ENCODE measurements at regions not wholly inside any gene's neighbourhood (a gene's known extent, or its start where the extent isn't known, plus 50 kb on each side); places are given as distances from the start of the nearest gene placed in this dataset.
A peak's percentile ranks its signal among the peaks of the same experiment; 100 is the strongest.

DNA sequence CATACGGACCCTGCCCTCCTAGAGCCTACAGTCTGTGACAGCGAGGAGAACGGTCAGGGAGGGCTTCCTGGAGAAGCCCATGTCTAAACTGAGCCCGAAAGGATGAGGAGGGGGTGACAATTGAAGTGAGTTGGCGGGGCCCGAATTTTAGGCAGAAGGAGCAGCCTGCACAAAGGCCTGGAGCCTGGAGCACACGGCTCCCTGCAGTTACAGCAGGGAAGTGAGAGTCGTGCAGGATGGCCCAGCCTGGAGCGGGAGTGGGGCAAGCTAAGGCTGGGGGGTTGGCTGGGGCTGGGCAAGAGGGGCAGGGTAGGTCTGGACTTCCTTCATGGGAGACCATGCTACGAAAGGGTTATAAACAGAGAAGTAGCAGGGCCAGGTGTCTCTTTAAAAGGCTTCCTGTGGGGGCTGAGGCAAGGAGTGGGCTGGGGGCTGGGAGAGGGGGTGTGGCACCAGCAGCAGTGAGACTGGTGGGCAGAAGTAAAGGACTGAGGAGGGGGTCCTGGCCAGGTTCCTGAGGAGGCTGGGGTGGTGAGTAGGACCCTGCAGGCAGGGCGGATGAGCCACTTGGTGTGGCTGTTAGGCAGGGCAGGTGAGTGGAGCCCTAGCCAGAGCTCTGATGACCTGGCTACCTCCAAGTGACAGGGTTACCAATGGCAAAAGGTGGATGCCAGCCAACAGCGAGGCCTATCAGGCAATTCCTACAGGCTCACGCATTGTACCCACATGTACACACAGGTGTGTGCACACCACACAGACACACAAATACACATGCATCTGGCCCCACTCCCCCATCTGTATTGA lies 119.2 kb downstream of the MRPL14 start:
- Histone ChIP-seq H2AK5ac (ENCODE audit: low read depth, low read length) (peak overlapping the region; percentile 22), H2BK120ac (ENCODE audit: low read depth, low read length) (peak overlapping the region; percentile 64), H3K36me3 (replicated peaks in 1 of 2; ENCODE audit: control insufficient read depth in 2 of 2, insufficient read depth in 2 of 2, low read length in 2 of 2) (no peaks in the 10 kb centered on the region), H3K27me3 (ENCODE audit: control insufficient read depth in 3 of 3, insufficient read depth in 3 of 3, low read depth in 1 of 3, low read length in 3 of 3) (peaks cover 0 to 84% (median 3%) of the 10 kb centered on the region in 3 experiments), H2BK15ac (ENCODE audit: low read length) (peak overlapping the region; percentile 49), H4K8ac (ENCODE audit: low read depth, low read length) (no peak overlapping the region), H3K14ac (ENCODE audit: low read length) (no peak overlapping the region), H3K4me3 (ENCODE audit: low read length in 2 of 2) (no peak overlapping the region), H2BK12ac (ENCODE audit: low read length) (no peak overlapping the region), H3K9me3 (replicated peaks in 1 of 2; ENCODE audit: control insufficient read depth in 2 of 2, insufficient read depth in 1 of 2, low read depth in 1 of 2, low read length in 2 of 2) (no peaks in the 10 kb centered on the region), H3K4me1 (ENCODE audit: control insufficient read depth in 2 of 2, insufficient read depth in 1 of 2, low read depth in 1 of 2, low read length in 2 of 2) (peaks cover 0 to 29% of the 10 kb centered on the region in 2 donors), H3K79me1 (ENCODE audit: low read depth, low read length) (no peaks in the 10 kb centered on the region), H3K9ac (ENCODE audit: low read depth, low read length, poor library complexity) (no peak overlapping the region), H3K23ac (ENCODE audit: low read depth, low read length, poor library complexity) (no peak overlapping the region), H2BK5ac (ENCODE audit: low read length) (no peak overlapping the region), H3K18ac (ENCODE audit: low read length) (peak overlapping the region; percentile 73), H4K91ac (ENCODE audit: low read depth, low read length, poor library complexity) (no peak overlapping the region), H3K4me2 (ENCODE audit: insufficient read depth, low read length, poor library complexity, severe bottlenecking) (no peak overlapping the region), H3K4ac (ENCODE audit: low read length) (no peak overlapping the region), H2AFZ (ENCODE audit: low read length) (no peak overlapping the region), H3K27ac (replicated peaks; ENCODE audit: low read length) (no peak overlapping the region)
- DNase-seq (ENCODE audit: low spot score): no peak
- WGBS, 2 donors (ENCODE audit: extremely low coverage in 2 of 2, insufficient read length in 2 of 2, insufficient replicate concordance in 1 of 2): no CpG with 5 or more reads among the region's 13 CpGs

DNA sequence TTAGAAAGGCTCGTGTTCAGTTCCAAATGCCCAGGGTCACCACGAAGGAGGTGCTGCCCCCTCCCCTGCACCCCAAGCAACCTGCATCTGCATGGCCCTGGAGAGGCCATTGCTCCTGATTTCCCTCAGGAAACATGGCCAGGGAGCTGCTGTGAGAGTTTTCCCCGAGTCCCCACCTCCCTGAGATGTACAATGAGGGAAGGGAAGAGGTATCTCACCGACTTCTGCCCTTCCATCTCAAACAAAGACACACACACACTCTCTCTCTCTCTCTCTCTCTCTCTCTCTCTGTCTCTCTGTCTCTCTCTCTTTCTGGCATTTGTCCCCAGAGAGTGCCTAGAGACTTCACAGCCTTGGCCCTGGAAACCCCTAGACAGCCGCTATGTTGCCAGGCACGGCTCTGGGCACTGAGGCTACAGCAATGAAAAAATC lies 120.4 kb downstream of the MRPL14 start:
- Histone ChIP-seq H3K4ac (ENCODE audit: low read length) (no peak overlapping the region), H2BK15ac (ENCODE audit: low read length) (no peak overlapping the region), H3K27ac (replicated peaks; ENCODE audit: low read length) (no peak overlapping the region), H3K4me1 (ENCODE audit: control insufficient read depth in 2 of 2, insufficient read depth in 1 of 2, low read depth in 1 of 2, low read length in 2 of 2) (peaks cover 0 to 32% of the 10 kb centered on the region in 2 donors), H3K79me1 (ENCODE audit: low read depth, low read length) (no peaks in the 10 kb centered on the region), H2BK5ac (ENCODE audit: low read length) (no peak overlapping the region), H3K14ac (ENCODE audit: low read length) (no peak overlapping the region), H4K8ac (ENCODE audit: low read depth, low read length) (no peak overlapping the region), H3K18ac (ENCODE audit: low read length) (no peak overlapping the region), H2AK5ac (ENCODE audit: low read depth, low read length) (no peak overlapping the region), H3K9ac (ENCODE audit: low read depth, low read length, poor library complexity) (no peak overlapping the region), H3K9me3 (replicated peaks in 1 of 2; ENCODE audit: control insufficient read depth in 2 of 2, insufficient read depth in 1 of 2, low read depth in 1 of 2, low read length in 2 of 2) (no peaks in the 10 kb centered on the region), H2BK12ac (ENCODE audit: low read length) (no peak overlapping the region), H2AFZ (ENCODE audit: low read length) (no peak overlapping the region), H2BK120ac (ENCODE audit: low read depth, low read length) (no peak overlapping the region), H3K27me3 (ENCODE audit: control insufficient read depth in 3 of 3, insufficient read depth in 3 of 3, low read depth in 1 of 3, low read length in 3 of 3) (peaks cover 0 to 88% (median 4%) of the 10 kb centered on the region in 3 experiments), H3K23ac (ENCODE audit: low read depth, low read length, poor library complexity) (no peak overlapping the region), H4K91ac (ENCODE audit: low read depth, low read length, poor library complexity) (no peak overlapping the region), H3K36me3 (replicated peaks in 1 of 2; ENCODE audit: control insufficient read depth in 2 of 2, insufficient read depth in 2 of 2, low read length in 2 of 2) (no peaks in the 10 kb centered on the region), H3K4me3 (ENCODE audit: low read length in 2 of 2) (no peak overlapping the region), H3K4me2 (ENCODE audit: insufficient read depth, low read length, poor library complexity, severe bottlenecking) (no peak overlapping the region)
- WGBS, 2 donors (ENCODE audit: extremely low coverage in 2 of 2, insufficient read length in 2 of 2, insufficient replicate concordance in 1 of 2): no CpG with 5 or more reads among the region's 6 CpGs
- DNase-seq (ENCODE audit: low spot score): no peak

GRCh38 chr6:44006123-44006871 lies 121.0 kb downstream of the MRPL14 start:
- H2BK15ac ChIP-seq (ENCODE audit: low read length): no peak overlapping the region
- H3K4me2 ChIP-seq (ENCODE audit: insufficient read depth, low read length, poor library complexity, severe bottlenecking): no peak overlapping the region
- H3K9me3 ChIP-seq (replicated peaks in 1 of 2; ENCODE audit: control insufficient read depth in 2 of 2, insufficient read depth in 1 of 2, low read depth in 1 of 2, low read length in 2 of 2): peaks cover 0 to 4% of the 10 kb centered on the region in 2 donors
- no peak overlapping the region for H4K8ac ChIP-seq (ENCODE audit: low read depth, low read length)
- H3K4me3 ChIP-seq (ENCODE audit: low read length in 2 of 2): no peak overlapping the region
- H3K18ac ChIP-seq (ENCODE audit: low read length): peak overlapping the region; percentile 8
- H2BK5ac ChIP-seq (ENCODE audit: low read length): no peak overlapping the region
- H2AFZ ChIP-seq (ENCODE audit: low read length): no peak overlapping the region
- no peak overlapping the region for H3K9ac ChIP-seq (ENCODE audit: low read depth, low read length, poor library complexity)
- no peak overlapping the region for H4K91ac ChIP-seq (ENCODE audit: low read depth, low read length, poor library complexity)
- peaks cover 0 to 88% (median 4%) of the 10 kb centered on the region in 3 experiments for H3K27me3 ChIP-seq (ENCODE audit: control insufficient read depth in 3 of 3, insufficient read depth in 3 of 3, low read depth in 1 of 3, low read length in 3 of 3)
- H3K79me1 ChIP-seq (ENCODE audit: low read depth, low read length): no peaks in the 10 kb centered on the region
- H3K27ac ChIP-seq (replicated peaks; ENCODE audit: low read length): no peak overlapping the region
- no CpG with 5 or more reads among the region's 7 CpGs for WGBS, 2 donors (ENCODE audit: extremely low coverage in 2 of 2, insufficient read length in 2 of 2, insufficient replicate concordance in 1 of 2)
- H3K4me1 ChIP-seq (ENCODE audit: control insufficient read depth in 2 of 2, insufficient read depth in 1 of 2, low read depth in 1 of 2, low read length in 2 of 2): peaks cover 0 to 35% of the 10 kb centered on the region in 2 donors
- peak overlapping the region; percentile 14 for H2AK5ac ChIP-seq (ENCODE audit: low read depth, low read length)
- no peak overlapping the region for H2BK120ac ChIP-seq (ENCODE audit: low read depth, low read length)
- H3K4ac ChIP-seq (ENCODE audit: low read length): no peak overlapping the region
- H3K23ac ChIP-seq (ENCODE audit: low read depth, low read length, poor library complexity): no peak overlapping the region
- H3K36me3 ChIP-seq (replicated peaks in 1 of 2; ENCODE audit: control insufficient read depth in 2 of 2, insufficient read depth in 2 of 2, low read length in 2 of 2): no peaks in the 10 kb centered on the region
- H2BK12ac ChIP-seq (ENCODE audit: low read length): no peak overlapping the region
- no peak overlapping the region for H3K14ac ChIP-seq (ENCODE audit: low read length)
- DNase-seq (ENCODE audit: low spot score): no peak

GRCh38 chr6:44005507-44005903 lies 121.7 kb downstream of the MRPL14 start:
- H3K79me1 ChIP-seq (ENCODE audit: low read depth, low read length): no peaks in the 10 kb centered on the region
- H3K27me3 ChIP-seq (ENCODE audit: control insufficient read depth in 3 of 3, insufficient read depth in 3 of 3, low read depth in 1 of 3, low read length in 3 of 3): peaks cover 0 to 87% (median 4%) of the 10 kb centered on the region in 3 experiments
- no peak overlapping the region for H3K23ac ChIP-seq (ENCODE audit: low read depth, low read length, poor library complexity)
- H3K4me1 ChIP-seq (ENCODE audit: control insufficient read depth in 2 of 2, insufficient read depth in 1 of 2, low read depth in 1 of 2, low read length in 2 of 2): peaks cover 0 to 36% of the 10 kb centered on the region in 2 donors
- no CpG with 5 or more reads among the region's 3 CpGs for WGBS, 2 donors (ENCODE audit: extremely low coverage in 2 of 2, insufficient read length in 2 of 2, insufficient replicate concordance in 1 of 2)
- no peak overlapping the region for H4K8ac ChIP-seq (ENCODE audit: low read depth, low read length)
- H3K4me2 ChIP-seq (ENCODE audit: insufficient read depth, low read length, poor library complexity, severe bottlenecking): no peak overlapping the region
- H3K4me3 ChIP-seq (ENCODE audit: low read length in 2 of 2): no peak overlapping the region
- H2AK5ac ChIP-seq (ENCODE audit: low read depth, low read length): peak overlapping the region; percentile 85
- H3K18ac ChIP-seq (ENCODE audit: low read length): no peak overlapping the region
- no peak overlapping the region for H3K9ac ChIP-seq (ENCODE audit: low read depth, low read length, poor library complexity)
- H2BK120ac ChIP-seq (ENCODE audit: low read depth, low read length): no peak overlapping the region
- no peak for DNase-seq (ENCODE audit: low spot score)
- no peak overlapping the region for H3K4ac ChIP-seq (ENCODE audit: low read length)
- H3K14ac ChIP-seq (ENCODE audit: low read length): no peak overlapping the region
- H2BK5ac ChIP-seq (ENCODE audit: low read length): no peak overlapping the region
- H2BK15ac ChIP-seq (ENCODE audit: low read length): no peak overlapping the region
- H4K91ac ChIP-seq (ENCODE audit: low read depth, low read length, poor library complexity): no peak overlapping the region
- H2AFZ ChIP-seq (ENCODE audit: low read length): no peak overlapping the region
- H3K36me3 ChIP-seq (replicated peaks in 1 of 2; ENCODE audit: control insufficient read depth in 2 of 2, insufficient read depth in 2 of 2, low read length in 2 of 2): no peaks in the 10 kb centered on the region
- H3K27ac ChIP-seq (replicated peaks; ENCODE audit: low read length): no peak overlapping the region
- no peak overlapping the region for H2BK12ac ChIP-seq (ENCODE audit: low read length)
- peaks cover 0 to 4% of the 10 kb centered on the region in 2 donors for H3K9me3 ChIP-seq (replicated peaks in 1 of 2; ENCODE audit: control insufficient read depth in 2 of 2, insufficient read depth in 1 of 2, low read depth in 1 of 2, low read length in 2 of 2)

All from neuronal stem cell (in vitro differentiated cells).